ENCODE measurements at regions not wholly inside any gene's neighbourhood (a gene's known extent, or its start where the extent isn't known, plus 50 kb on each side); places are given as distances from the start of the nearest gene placed in this dataset.

GRCh38 chr12:92403210-92404175 is 257.8 kb upstream of the BTG1 start:
- TF ChIP-seq CTCF (conservative IDR thresholded peaks at IDR 0.05) (no peak), EZH2 (IDR thresholded peaks at IDR 0.05; ENCODE audit: low read depth) (no peak)
